Epithelial cell of esophagus (primary cell): ENCODE measurements at regions not wholly inside any gene's neighbourhood (a gene's known extent, or its start where the extent isn't known, plus 50 kb on each side); places are given as distances from the start of the nearest gene placed in this dataset.

Experiments used
- DNase-seq: peaks from one replicate; pipeline ENCODE4 v3.0.0; 2010; ENCODE audit warnings: low read depth
- H3K4me3 ChIP-seq: 2 replicates; pipeline ENCODE4 v1.5.1; 2011; ENCODE audit warnings: mild to moderate bottlenecking, low read length, control low read depth
- TF ChIP-seq, protein P1 (sequence below): IDR thresholded peaks from 2 replicates; pipeline ENCODE4 v1.5.1; 2011; ENCODE audit warnings: low read depth, mild to moderate bottlenecking, low read length, control low read depth, inconsistent platforms; ENCODE audit not compliant: insufficient read depth; ENCODE audit errors: missing control alignments

GRCh38 chr2:42925742-42926433 is 133.5 kb upstream of the HAAO start:
- TF ChIP-seq, protein P1, sequence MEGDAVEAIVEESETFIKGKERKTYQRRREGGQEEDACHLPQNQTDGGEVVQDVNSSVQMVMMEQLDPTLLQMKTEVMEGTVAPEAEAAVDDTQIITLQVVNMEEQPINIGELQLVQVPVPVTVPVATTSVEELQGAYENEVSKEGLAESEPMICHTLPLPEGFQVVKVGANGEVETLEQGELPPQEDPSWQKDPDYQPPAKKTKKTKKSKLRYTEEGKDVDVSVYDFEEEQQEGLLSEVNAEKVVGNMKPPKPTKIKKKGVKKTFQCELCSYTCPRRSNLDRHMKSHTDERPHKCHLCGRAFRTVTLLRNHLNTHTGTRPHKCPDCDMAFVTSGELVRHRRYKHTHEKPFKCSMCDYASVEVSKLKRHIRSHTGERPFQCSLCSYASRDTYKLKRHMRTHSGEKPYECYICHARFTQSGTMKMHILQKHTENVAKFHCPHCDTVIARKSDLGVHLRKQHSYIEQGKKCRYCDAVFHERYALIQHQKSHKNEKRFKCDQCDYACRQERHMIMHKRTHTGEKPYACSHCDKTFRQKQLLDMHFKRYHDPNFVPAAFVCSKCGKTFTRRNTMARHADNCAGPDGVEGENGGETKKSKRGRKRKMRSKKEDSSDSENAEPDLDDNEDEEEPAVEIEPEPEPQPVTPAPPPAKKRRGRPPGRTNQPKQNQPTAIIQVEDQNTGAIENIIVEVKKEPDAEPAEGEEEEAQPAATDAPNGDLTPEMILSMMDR, result no peak
- DNase-seq, result no peak
- no peak overlapping the region for H3K4me3 ChIP-seq

DNA sequence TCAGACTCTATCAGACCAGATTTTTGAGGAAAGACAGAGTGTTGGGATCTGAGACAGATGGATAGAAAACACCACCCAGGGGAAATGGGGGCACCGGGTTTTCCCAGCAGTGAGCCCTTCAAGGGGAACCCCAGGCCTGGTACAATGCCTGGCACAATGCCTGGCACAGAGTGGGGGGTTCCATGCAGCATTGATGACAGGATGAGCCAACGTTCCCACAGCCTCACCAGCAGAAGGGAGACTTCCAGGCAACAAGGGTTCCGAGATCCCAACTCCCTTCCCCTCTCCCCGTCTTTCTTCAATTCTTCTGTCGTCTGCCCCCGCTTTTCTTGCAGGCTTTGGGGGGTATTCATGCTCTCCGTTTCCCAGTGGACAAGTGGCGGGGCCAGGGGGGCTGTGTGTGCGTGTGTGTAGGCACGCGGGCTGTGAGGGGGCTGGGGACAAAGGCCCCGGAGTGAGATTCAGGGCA is 132.1 kb upstream of the HAAO start:
- TF ChIP-seq, protein P1, result no peak
- DNase-seq, result no peak
- H3K4me3 ChIP-seq, result no peak overlapping the region

GRCh38 chr2:42923580-42924417 is 131.4 kb upstream of the HAAO start:
- DNase-seq, result peak; percentile 60

DNA sequence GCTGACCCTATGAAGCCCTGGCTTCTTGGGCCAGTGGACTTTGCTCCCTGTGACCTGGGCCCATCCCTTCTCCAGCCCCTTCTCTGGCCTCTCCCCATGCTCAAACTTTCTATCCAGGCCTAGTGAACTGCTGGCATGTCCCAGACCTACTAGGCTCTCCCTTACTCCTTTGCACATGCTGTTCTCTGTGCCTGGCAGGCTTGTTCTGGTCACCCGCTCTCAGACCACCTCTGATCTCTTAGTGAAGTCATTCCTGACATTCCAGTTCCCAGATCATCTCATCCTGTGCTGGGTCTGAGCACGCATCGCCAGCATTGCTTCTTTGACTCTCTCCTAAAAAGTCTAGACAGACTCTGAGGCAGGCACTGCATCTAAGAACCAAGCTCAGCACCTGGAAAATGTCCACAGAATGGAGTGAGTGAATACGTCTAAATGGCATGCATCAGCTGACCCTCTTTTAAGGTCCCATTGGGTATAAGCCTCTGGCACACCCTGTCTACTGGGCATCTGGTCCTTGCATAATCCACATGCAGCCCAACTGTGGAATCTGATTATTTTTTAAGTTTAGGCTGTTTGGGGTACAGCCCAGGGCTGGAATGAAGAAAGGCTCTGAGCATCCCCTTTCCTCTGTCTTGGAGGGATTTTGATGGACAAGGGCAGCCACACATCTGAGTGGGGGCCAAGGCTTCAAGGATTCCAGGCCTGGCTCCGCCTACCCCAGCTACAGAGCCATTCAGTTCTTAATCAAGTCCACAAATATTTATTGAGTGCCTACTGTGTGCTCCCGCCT is 130.6 kb upstream of the HAAO start:
- H3K4me3 ChIP-seq, result no peak overlapping the region
- TF ChIP-seq, protein P1, result no peak
- peak; percentile 71 for DNase-seq

More at GRCh38 chr2:42923580-42924417, 131.4 kb upstream of the HAAO start:
- H3K4me3 ChIP-seq, result no peak overlapping the region
- TF ChIP-seq, protein P1, result no peak

- no peak for DNase-seq
- TF ChIP-seq, protein P1, result no peak
- H3K4me3 ChIP-seq, result no peak overlapping the region
Observed at GRCh38 chr2:42922293-42922692, 129.9 kb upstream of the HAAO start.

GRCh38 chr2:42921721-42922120 is 129.3 kb upstream of the HAAO start:
- TF ChIP-seq, protein P1, result no peak
- DNase-seq, result no peak
- H3K4me3 ChIP-seq, result no peak overlapping the region
